ENCODE measurements at regions not wholly inside any gene's neighbourhood (a gene's known extent, or its start where the extent isn't known, plus 50 kb on each side); places are given as distances from the start of the nearest gene placed in this dataset.

DNA sequence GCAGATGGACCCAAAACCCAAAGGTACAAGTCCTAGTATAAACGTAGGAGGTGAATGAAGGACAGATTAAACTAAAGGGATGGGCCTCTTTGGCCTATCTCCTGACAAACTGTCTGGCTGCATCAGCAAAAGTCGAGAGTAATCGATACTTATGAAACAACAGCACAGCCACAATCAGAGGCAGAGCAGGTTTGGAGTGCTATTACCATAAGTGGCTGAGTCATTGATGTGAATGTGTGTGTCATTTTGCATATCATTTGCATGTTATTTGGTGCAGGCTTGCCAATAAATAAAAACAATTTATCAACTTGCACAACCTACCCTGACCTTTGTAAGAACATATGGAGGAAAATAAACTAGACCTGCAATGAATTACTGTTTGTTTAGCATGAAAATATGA is 283.1 kb downstream of the NUF2 start:
- no peak for TF ChIP-seq TAF1 (IDR thresholded peaks at IDR 0.05; ENCODE audit: low read depth)
- TF ChIP-seq, protein P1, sequence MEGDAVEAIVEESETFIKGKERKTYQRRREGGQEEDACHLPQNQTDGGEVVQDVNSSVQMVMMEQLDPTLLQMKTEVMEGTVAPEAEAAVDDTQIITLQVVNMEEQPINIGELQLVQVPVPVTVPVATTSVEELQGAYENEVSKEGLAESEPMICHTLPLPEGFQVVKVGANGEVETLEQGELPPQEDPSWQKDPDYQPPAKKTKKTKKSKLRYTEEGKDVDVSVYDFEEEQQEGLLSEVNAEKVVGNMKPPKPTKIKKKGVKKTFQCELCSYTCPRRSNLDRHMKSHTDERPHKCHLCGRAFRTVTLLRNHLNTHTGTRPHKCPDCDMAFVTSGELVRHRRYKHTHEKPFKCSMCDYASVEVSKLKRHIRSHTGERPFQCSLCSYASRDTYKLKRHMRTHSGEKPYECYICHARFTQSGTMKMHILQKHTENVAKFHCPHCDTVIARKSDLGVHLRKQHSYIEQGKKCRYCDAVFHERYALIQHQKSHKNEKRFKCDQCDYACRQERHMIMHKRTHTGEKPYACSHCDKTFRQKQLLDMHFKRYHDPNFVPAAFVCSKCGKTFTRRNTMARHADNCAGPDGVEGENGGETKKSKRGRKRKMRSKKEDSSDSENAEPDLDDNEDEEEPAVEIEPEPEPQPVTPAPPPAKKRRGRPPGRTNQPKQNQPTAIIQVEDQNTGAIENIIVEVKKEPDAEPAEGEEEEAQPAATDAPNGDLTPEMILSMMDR (IDR thresholded peaks at IDR 0.05; ENCODE audit: poor library complexity, severe bottlenecking) = no peak
- TF ChIP-seq, protein P2, sequence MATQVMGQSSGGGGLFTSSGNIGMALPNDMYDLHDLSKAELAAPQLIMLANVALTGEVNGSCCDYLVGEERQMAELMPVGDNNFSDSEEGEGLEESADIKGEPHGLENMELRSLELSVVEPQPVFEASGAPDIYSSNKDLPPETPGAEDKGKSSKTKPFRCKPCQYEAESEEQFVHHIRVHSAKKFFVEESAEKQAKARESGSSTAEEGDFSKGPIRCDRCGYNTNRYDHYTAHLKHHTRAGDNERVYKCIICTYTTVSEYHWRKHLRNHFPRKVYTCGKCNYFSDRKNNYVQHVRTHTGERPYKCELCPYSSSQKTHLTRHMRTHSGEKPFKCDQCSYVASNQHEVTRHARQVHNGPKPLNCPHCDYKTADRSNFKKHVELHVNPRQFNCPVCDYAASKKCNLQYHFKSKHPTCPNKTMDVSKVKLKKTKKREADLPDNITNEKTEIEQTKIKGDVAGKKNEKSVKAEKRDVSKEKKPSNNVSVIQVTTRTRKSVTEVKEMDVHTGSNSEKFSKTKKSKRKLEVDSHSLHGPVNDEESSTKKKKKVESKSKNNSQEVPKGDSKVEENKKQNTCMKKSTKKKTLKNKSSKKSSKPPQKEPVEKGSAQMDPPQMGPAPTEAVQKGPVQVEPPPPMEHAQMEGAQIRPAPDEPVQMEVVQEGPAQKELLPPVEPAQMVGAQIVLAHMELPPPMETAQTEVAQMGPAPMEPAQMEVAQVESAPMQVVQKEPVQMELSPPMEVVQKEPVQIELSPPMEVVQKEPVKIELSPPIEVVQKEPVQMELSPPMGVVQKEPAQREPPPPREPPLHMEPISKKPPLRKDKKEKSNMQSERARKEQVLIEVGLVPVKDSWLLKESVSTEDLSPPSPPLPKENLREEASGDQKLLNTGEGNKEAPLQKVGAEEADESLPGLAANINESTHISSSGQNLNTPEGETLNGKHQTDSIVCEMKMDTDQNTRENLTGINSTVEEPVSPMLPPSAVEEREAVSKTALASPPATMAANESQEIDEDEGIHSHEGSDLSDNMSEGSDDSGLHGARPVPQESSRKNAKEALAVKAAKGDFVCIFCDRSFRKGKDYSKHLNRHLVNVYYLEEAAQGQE (IDR thresholded peaks at IDR 0.05; ENCODE audit: borderline replicate concordance) = no peak
- no peak for TF ChIP-seq EZH2 (IDR thresholded peaks at IDR 0.05; ENCODE audit: borderline replicate concordance, insufficient read depth, low read length, poor library complexity, severe bottlenecking)
- TF ChIP-seq EP300 (conservative IDR thresholded peaks at IDR 0.05; ENCODE audit: poor library complexity, severe bottlenecking) = no peak
- no peak for TF ChIP-seq RAD21 (conservative IDR thresholded peaks at IDR 0.05)
- TF ChIP-seq POLR2AphosphoS5 (IDR thresholded peaks at IDR 0.05) = no peak
- no peak for TF ChIP-seq SMC3 (conservative IDR thresholded peaks at IDR 0.05; ENCODE audit: poor library complexity)

All from neural cell (in vitro differentiated cells).